Ishikawa (cell line): ENCODE measurements at regions not wholly inside any gene's neighbourhood (a gene's known extent, or its start where the extent isn't known, plus 50 kb on each side); places are given as distances from the start of the nearest gene placed in this dataset.

Source experiments
- REST ChIP-seq: IDR thresholded peaks from 2 replicates; pipeline ENCODE4 v1.6.1; 2012; ENCODE audit warnings: low read depth, mild to moderate bottlenecking
- YY1 ChIP-seq: IDR thresholded peaks from 2 replicates; pipeline ENCODE4 v1.6.1; 2012; ENCODE audit warnings: low read depth

- no peak for TF ChIP-seq YY1
- no peak for TF ChIP-seq REST
These were observed 282.5 kb downstream of the SUCLA2 start for GRCh38 chr13:47718556-47718955.
